ENCODE measurements at regions not wholly inside any gene's neighbourhood (a gene's known extent, or its start where the extent isn't known, plus 50 kb on each side); places are given as distances from the start of the nearest gene placed in this dataset.

DNA sequence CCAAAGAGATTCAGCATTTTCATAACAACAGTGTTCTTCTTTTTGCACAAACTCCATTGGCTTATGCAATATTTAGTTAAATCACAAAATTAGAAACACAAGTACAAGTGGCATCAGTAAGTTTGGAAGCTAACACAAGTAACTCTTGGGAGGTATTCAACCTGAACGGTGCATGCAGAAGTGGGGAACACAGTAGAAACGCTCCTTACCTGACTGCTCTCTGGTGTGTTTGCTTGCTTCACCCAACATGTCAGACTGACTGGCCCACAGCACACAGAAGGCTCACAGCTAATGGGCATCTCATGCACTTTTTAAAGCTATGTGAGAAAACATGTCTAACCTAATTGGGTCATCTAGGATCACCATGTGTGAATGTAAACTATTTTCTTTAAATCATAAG is 133.6 kb downstream of the MAGEB17 start:
- no peak for TF ChIP-seq EZH2 (IDR thresholded peaks at IDR 0.05)
- TF ChIP-seq POLR2AphosphoS5 (IDR thresholded peaks at IDR 0.05; ENCODE audit: borderline replicate concordance, low read depth, low read length): no peak
- no peak for TF ChIP-seq FOXP2 (optimal IDR thresholded peaks at IDR 0.05; ENCODE audit: control extremely low read depth, extremely low read length, insufficient read depth)

Measured in SK-N-MC (cell line).